Heart left ventricle (tissue), 16 donors: ENCODE measurements at regions not wholly inside any gene's neighbourhood (a gene's known extent, or its start where the extent isn't known, plus 50 kb on each side); places are given as distances from the start of the nearest gene placed in this dataset.

Source experiments
- ATAC-seq, 4 donors: fragments of 200-7000 bp; cut with Tn5 transposase; one replicate each; pipeline ENCODE4 v1.9.1; 2020 to 2022; ENCODE audit warnings: moderate library complexity in 4 of 4, mild to moderate bottlenecking in 3 of 4, moderate number of reproducible peaks in 1 of 4
- DNase-seq, 5 donors: peaks; one replicate each; pipeline ENCODE4 v3.0.0-alpha.2; 2020
- H3K27ac ChIP-seq, 12 donors: fragments of 200-600 bp; sonication (generic) in 4 of 12; one replicate each; pipeline versions ENCODE4 v1.5.0 to v1.8.0; 2016 to 2022; ENCODE audit warnings: mild to moderate bottlenecking in 2 of 12
- H3K27me3 ChIP-seq, 9 donors: fragments of 200-600 bp; sonication (generic) in 2 of 9; one replicate each; pipeline versions ENCODE4 v1.5.1 to v1.8.0; 2016 to 2022; ENCODE audit warnings: mild to moderate bottlenecking in 3 of 9
- H3K36me3 ChIP-seq, 9 donors: fragments of 200-600 bp; sonication (generic) in 2 of 9; one replicate each; pipeline versions ENCODE4 v1.5.0 to v1.8.0; 2018 to 2022; ENCODE audit warnings: mild to moderate bottlenecking in 2 of 9
- H3K4me1 ChIP-seq, 12 donors: fragments of 200-600 bp; sonication (generic) in 4 of 12; one replicate each; pipeline versions ENCODE4 v1.5.0 to v1.8.0; 2016 to 2022; ENCODE audit warnings: mild to moderate bottlenecking in 3 of 12
- H3K4me3 ChIP-seq, 12 donors: fragments of 200-600 bp; sonication (generic) in 4 of 12; one replicate each; pipeline versions ENCODE4 v1.5.0 to v1.8.0; 2017 to 2022; ENCODE audit warnings: mild to moderate bottlenecking in 9 of 12, moderate library complexity in 4 of 12
- H3K9me3 ChIP-seq, 12 donors: fragments of 200-600 bp; sonication (generic) in 4 of 12; one replicate each; pipeline versions ENCODE4 v1.5.0 to v1.8.0; 2016 to 2022; ENCODE audit warnings: mild to moderate bottlenecking in 1 of 12
- POLR2A ChIP-seq, 2 donors: fragments of 450-650 bp; IDR thresholded peaks; one replicate each; pipeline ENCODE4 v1.6.1; 2017; ENCODE audit warnings: antibody characterized with exemption in 2 of 2, mild to moderate bottlenecking in 2 of 2, moderate library complexity in 2 of 2
- WGBS, 4 donors: extraction: QIAGEN DNeasy Blood & Tissue Kit in 2 of 4; methylation state at CpG; one replicate each; pipeline versions ENCODE4 v1.1.5 to v1.1.7; 2013 to 2018; 5-methylcytosine and 5-hydroxymethylcytosine counted together
- intact Hi-C, 10 donors: fragments of 100-400 bp; cut with DNase I; formaldehyde crosslinking; loops; one replicate each; pipeline versions ENCODE4 v1.11.1 to v1.14.2; 2022
- TF ChIP-seq, protein P1 (sequence below), 12 donors: fragments of 200-600 bp; sonication (generic) in 4 of 12; IDR thresholded peaks; one replicate each; pipeline versions ENCODE4 v1.5.0 to v1.8.0; 2018 to 2022; ENCODE audit warnings: antibody characterized with exemption in 12 of 12, mild to moderate bottlenecking in 5 of 12
- donor health status: ischemic (EF 13 %, LVEDD 7.1; RV severe dilation, severe dysfunction).
- donor health status: healthy with polysubstance abuse.
- donor health status: DM: no; HTN: yes; CAD: no.
- donor health status: DM: no; HTN: no; CAD: no.
- donor health status: ischemic (EF 25% LVEDD 6.9; RV normal size, moderate dysfunction).
- donor health status: ischemic (EF 25% LVEDD 5.7; RV mildly dilated, moderate dysfunction).
- donor health status: healthy.
- donor health status: DM: yes; HTN: yes; CAD: no.
- donor health status: ischemic (EF 35%, LVEDD 5.7; RV mildly dilated, moderate dysfunction).
- donor health status: nonischemic (EF 11% LVEDD 7.7; RV severe dilation, severe dysfunction).
- donor health status: DM: yes; HTN: yes; CAD: no.
- donor health status: PGD.
- donor health status: ischemic (EF 29% LVEDD 5.4; RV normal size, mild dysfunction).
- donor health status: nonischemic (EF 23%, LVEDD 6.1; RV moderate dilation, normal function).

DNA sequence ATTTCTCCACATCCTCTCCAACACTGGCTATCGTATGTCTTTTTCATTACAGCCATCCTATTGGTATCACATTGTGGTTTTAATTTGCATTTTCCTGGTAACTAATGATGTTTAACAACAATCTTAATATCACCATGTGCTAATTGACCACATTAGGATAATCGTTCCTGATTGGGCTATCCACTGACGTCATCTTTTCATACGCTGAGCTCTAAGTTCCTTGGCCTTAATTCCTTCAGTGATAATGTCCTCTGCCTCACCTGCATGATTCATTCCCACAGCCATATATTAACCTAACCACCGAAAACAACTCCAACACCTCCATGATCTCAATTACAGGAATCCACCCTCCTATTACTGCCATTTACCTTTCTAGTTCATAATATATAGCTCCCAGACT lies 547.9 kb upstream of the BRINP1 start:
- Histone ChIP-seq H3K9me3 (peaks cover 0 to 15% (median 1%) of the 10 kb centered on the region in 12 donors), H3K4me3 (no peak overlapping the region), H3K27ac (no peak overlapping the region), H3K27me3 (no peaks in the 10 kb centered on the region), H3K36me3 (no peaks in the 10 kb centered on the region), H3K4me1 (no peaks in the 10 kb centered on the region)
- ATAC-seq (no peak), DNase-seq (no peak)
- intact Hi-C loops: no loop called here
- 81 to 89% (median 87%) methylated on average over 5 of the region's 5 CpGs for WGBS, 4 donors
- TF ChIP-seq, protein P1, sequence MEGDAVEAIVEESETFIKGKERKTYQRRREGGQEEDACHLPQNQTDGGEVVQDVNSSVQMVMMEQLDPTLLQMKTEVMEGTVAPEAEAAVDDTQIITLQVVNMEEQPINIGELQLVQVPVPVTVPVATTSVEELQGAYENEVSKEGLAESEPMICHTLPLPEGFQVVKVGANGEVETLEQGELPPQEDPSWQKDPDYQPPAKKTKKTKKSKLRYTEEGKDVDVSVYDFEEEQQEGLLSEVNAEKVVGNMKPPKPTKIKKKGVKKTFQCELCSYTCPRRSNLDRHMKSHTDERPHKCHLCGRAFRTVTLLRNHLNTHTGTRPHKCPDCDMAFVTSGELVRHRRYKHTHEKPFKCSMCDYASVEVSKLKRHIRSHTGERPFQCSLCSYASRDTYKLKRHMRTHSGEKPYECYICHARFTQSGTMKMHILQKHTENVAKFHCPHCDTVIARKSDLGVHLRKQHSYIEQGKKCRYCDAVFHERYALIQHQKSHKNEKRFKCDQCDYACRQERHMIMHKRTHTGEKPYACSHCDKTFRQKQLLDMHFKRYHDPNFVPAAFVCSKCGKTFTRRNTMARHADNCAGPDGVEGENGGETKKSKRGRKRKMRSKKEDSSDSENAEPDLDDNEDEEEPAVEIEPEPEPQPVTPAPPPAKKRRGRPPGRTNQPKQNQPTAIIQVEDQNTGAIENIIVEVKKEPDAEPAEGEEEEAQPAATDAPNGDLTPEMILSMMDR (IDR thresholded peaks at IDR 0.05): no peak
- no peak for TF ChIP-seq POLR2A (IDR thresholded peaks at IDR 0.05)

DNA sequence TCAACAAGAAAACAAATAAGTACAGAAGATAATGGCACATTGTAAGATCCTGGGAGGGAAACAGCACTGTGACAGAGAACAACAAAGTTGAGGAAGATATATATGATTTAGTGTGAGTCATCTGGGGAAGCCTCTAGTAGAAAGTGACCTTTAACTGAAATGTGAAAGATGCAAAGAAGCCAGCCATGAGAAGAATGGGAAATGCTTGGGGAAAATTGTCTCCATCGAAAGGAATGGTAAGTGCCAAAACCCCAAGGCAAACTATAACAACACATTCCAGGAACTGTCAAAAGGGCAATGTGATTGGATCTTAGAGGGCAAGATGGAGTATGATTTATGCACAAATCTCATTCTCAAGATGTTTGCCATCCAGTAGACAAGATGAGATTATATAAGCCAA lies 537.8 kb upstream of the BRINP1 start:
- Histone ChIP-seq H3K27me3 (peaks cover 0 to 3% (median 0%) of the 10 kb centered on the region in 9 donors), H3K9me3 (peaks cover 0 to 18% (median 5%) of the 10 kb centered on the region in 12 donors), H3K36me3 (no peaks in the 10 kb centered on the region), H3K4me1 (no peaks in the 10 kb centered on the region), H3K27ac (no peak overlapping the region), H3K4me3 (no peak overlapping the region)
- intact Hi-C loops: no loop called here
- WGBS, 4 donors: 82 to 90% (median 86%) methylated on average over 1 of the region's 1 CpG
- no peak for ATAC-seq
- DNase-seq: no peak
- TF ChIP-seq POLR2A (IDR thresholded peaks at IDR 0.05): no peak
- TF ChIP-seq, protein P1 (IDR thresholded peaks at IDR 0.05): no peak

DNA sequence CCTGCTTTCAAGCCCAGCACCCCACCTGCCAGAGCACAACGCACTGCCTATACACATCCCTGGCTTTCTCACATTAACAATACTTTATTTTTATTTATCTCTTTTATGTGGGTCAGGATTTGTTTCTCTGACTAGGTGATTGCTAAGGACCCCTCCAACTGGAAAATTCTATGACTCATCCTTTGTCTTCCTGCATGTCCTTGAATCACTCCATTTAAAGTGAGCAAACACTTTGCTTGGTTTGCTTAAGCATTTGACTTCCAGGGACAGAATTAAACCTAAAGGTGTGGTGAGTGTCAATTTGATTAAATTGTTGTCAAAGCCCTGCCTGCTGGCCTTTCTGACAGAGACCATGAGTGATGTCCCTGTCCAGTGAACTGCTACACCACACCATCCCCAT lies 536.5 kb upstream of the BRINP1 start:
- Histone ChIP-seq H3K36me3 (no peaks in the 10 kb centered on the region), H3K27me3 (peaks cover 0 to 3% (median 0%) of the 10 kb centered on the region in 9 donors), H3K27ac (no peak overlapping the region), H3K9me3 (peaks cover 0 to 24% (median 5%) of the 10 kb centered on the region in 12 donors), H3K4me1 (no peaks in the 10 kb centered on the region), H3K4me3 (no peak overlapping the region)
- TF ChIP-seq POLR2A (IDR thresholded peaks at IDR 0.05): no peak
- TF ChIP-seq, protein P1 (IDR thresholded peaks at IDR 0.05): no peak
- ATAC-seq (no peak), DNase-seq (no peak)
- intact Hi-C loops: no loop called here
- 84 to 96% (median 88%) methylated on average over 1 of the region's 1 CpG for WGBS, 4 donors

DNA sequence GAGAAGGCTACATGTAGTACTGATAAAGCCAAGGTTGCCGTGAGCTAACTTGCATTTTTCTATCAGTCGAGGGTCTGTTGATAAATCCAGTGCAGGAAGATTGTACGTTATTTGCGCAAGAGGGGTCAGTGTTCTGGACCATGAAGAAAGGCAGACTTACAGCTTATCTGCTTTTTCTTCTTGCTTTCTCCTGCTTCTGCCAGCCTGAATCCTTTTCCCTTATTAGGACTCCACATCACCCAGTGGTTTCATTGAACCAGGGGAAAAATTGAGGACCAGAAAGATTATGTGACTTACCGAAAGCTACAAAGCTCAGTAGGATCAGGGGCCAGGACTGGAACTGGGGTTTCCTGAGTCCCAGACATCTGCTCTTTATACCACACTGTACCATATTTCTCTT lies 534.6 kb upstream of the BRINP1 start:
- ATAC-seq: no peak
- intact Hi-C loops: no loop called here

More for the DNA sequence above, 534.6 kb upstream of the BRINP1 start:
- WGBS, 4 donors: 48 to 62% (median 53%) methylated on average over 5 of the region's 5 CpGs
- TF ChIP-seq, protein P1 (IDR thresholded peaks at IDR 0.05): no peak
- TF ChIP-seq POLR2A (IDR thresholded peaks at IDR 0.05): no peak
- no peak for DNase-seq
- Histone ChIP-seq H3K9me3 (peaks cover 0 to 25% (median 5%) of the 10 kb centered on the region in 12 donors), H3K27me3 (peaks cover 0 to 3% (median 0%) of the 10 kb centered on the region in 9 donors), H3K36me3 (no peaks in the 10 kb centered on the region), H3K27ac (no peak overlapping the region), H3K4me3 (no peak overlapping the region), H3K4me1 (no peaks in the 10 kb centered on the region)
